ENCODE measurements at regions not wholly inside any gene's neighbourhood (a gene's known extent, or its start where the extent isn't known, plus 50 kb on each side); places are given as distances from the start of the nearest gene placed in this dataset.

- no peaks in the 10 kb centered on the region for H3K36me3 ChIP-seq (ENCODE audit: insufficient read depth, low read length)
- TF ChIP-seq EZH2phosphoT487 (IDR thresholded peaks at IDR 0.05; ENCODE audit: borderline replicate concordance) (no peak), CTCF (conservative IDR thresholded peaks at IDR 0.05; ENCODE audit: low read length) (no peak)
Measured at GRCh38 chr2:173656086-173656485, 301.4 kb downstream of the CDCA7 start.

DNA sequence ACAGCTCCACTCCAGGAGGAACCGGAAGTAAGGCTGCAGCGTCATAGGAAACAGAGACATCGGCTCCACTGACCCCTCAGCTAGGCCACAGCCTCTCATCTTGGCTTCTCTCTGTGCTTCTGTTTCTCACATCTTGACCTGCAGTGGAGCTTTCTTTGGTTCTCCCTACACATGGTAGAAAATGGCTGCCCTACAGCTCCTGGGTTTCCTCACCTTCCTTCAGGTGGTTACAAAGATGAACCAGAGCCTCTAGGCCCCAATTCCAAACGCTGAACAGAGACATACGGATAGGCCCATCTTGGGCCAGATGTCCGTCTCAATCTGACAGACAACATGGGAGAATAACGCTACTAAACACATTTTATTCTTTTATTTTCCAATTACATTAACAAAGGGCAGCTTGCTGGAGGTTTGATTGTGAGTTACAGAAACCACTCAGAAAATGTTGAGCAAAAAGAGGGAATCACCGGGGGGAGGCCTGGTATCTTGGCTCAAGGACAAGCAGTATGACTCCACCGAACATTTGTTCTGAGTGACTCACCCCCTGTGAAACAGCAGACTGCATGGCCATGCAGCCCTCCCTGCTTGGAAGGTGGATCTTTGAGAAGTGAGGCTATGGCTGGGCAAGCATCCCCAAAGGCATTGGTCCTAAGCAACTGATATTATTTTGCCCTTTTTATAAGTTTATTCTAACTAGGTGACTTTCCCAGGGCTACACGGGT, 303.5 kb downstream of the CDCA7 start:
- TF ChIP-seq EZH2phosphoT487 (IDR thresholded peaks at IDR 0.05; ENCODE audit: borderline replicate concordance) (no peak), CTCF (conservative IDR thresholded peaks at IDR 0.05; ENCODE audit: low read length) (no peak)
- H2AFZ ChIP-seq (ENCODE audit: low read length): no peak overlapping the region

More at GRCh38 chr2:173656086-173656485, 301.4 kb downstream of the CDCA7 start:
- Histone ChIP-seq H3K9me3 (ENCODE audit: insufficient read depth, low read depth, low read length) (no peaks in the 10 kb centered on the region), H3K79me2 (ENCODE audit: insufficient read depth, low read length) (no peaks in the 10 kb centered on the region), H2AFZ (ENCODE audit: low read length) (no peak overlapping the region), H4K20me1 (ENCODE audit: insufficient read depth, low read length, poor library complexity, severe bottlenecking) (no peaks in the 10 kb centered on the region), H3K27me3 (ENCODE audit: insufficient read depth, low read length, poor library complexity, severe bottlenecking) (no peaks in the 10 kb centered on the region), H3K4me2 (ENCODE audit: low read depth, low read length, poor library complexity, severe bottlenecking) (no peak overlapping the region), H3K9ac (ENCODE audit: low read depth, low read length, poor library complexity, severe bottlenecking) (no peak overlapping the region), H3K4me1 (ENCODE audit: insufficient read depth, low read length, poor library complexity, severe bottlenecking) (no peaks in the 10 kb centered on the region), H3F3A (ENCODE audit: low read depth) (no peaks in the 10 kb centered on the region), H3K9me2 (replicated peaks; ENCODE audit: low read depth, low read length) (no peaks in the 10 kb centered on the region), H3K4me3 (ENCODE audit: low read length, poor library complexity, severe bottlenecking) (no peak overlapping the region)

GRCh38 chr2:173658946-173659371, 304.3 kb downstream of the CDCA7 start:
- H3K36me3 ChIP-seq (ENCODE audit: insufficient read depth, low read length): no peaks in the 10 kb centered on the region
- no peaks in the 10 kb centered on the region for H3K79me2 ChIP-seq (ENCODE audit: insufficient read depth, low read length)
- H3K9me3 ChIP-seq (ENCODE audit: insufficient read depth, low read depth, low read length): no peaks in the 10 kb centered on the region
- H3F3A ChIP-seq (ENCODE audit: low read depth): no peaks in the 10 kb centered on the region
- no peaks in the 10 kb centered on the region for H4K20me1 ChIP-seq (ENCODE audit: insufficient read depth, low read length, poor library complexity, severe bottlenecking)
- TF ChIP-seq EZH2phosphoT487 (IDR thresholded peaks at IDR 0.05; ENCODE audit: borderline replicate concordance) (no peak), CTCF (conservative IDR thresholded peaks at IDR 0.05; ENCODE audit: low read length) (no peak)
- H3K4me3 ChIP-seq (ENCODE audit: low read length, poor library complexity, severe bottlenecking): no peak overlapping the region
- no peak overlapping the region for H3K4me2 ChIP-seq (ENCODE audit: low read depth, low read length, poor library complexity, severe bottlenecking)
- no peaks in the 10 kb centered on the region for H3K27me3 ChIP-seq (ENCODE audit: insufficient read depth, low read length, poor library complexity, severe bottlenecking)
- H3K9me2 ChIP-seq (replicated peaks; ENCODE audit: low read depth, low read length): no peaks in the 10 kb centered on the region
- H3K4me1 ChIP-seq (ENCODE audit: insufficient read depth, low read length, poor library complexity, severe bottlenecking): no peaks in the 10 kb centered on the region
- H2AFZ ChIP-seq (ENCODE audit: low read length): no peak overlapping the region
- no peak overlapping the region for H3K9ac ChIP-seq (ENCODE audit: low read depth, low read length, poor library complexity, severe bottlenecking)

More for the DNA sequence above, 303.5 kb downstream of the CDCA7 start:
- H3K79me2 ChIP-seq (ENCODE audit: insufficient read depth, low read length): no peaks in the 10 kb centered on the region
- no peaks in the 10 kb centered on the region for H3F3A ChIP-seq (ENCODE audit: low read depth)
- H3K4me2 ChIP-seq (ENCODE audit: low read depth, low read length, poor library complexity, severe bottlenecking): no peak overlapping the region
- no peak overlapping the region for H3K4me3 ChIP-seq (ENCODE audit: low read length, poor library complexity, severe bottlenecking)
- no peak overlapping the region for H3K9ac ChIP-seq (ENCODE audit: low read depth, low read length, poor library complexity, severe bottlenecking)
- no peaks in the 10 kb centered on the region for H3K36me3 ChIP-seq (ENCODE audit: insufficient read depth, low read length)
- H3K27me3 ChIP-seq (ENCODE audit: insufficient read depth, low read length, poor library complexity, severe bottlenecking): no peaks in the 10 kb centered on the region
- H3K4me1 ChIP-seq (ENCODE audit: insufficient read depth, low read length, poor library complexity, severe bottlenecking): no peaks in the 10 kb centered on the region
- H4K20me1 ChIP-seq (ENCODE audit: insufficient read depth, low read length, poor library complexity, severe bottlenecking): no peaks in the 10 kb centered on the region
- no peaks in the 10 kb centered on the region for H3K9me3 ChIP-seq (ENCODE audit: insufficient read depth, low read depth, low read length)
- H3K9me2 ChIP-seq (replicated peaks; ENCODE audit: low read depth, low read length): no peaks in the 10 kb centered on the region
